Tibial nerve (tissue), 4 donors: ENCODE measurements at regions not wholly inside any gene's neighbourhood (a gene's known extent, or its start where the extent isn't known, plus 50 kb on each side); places are given as distances from the start of the nearest gene placed in this dataset.

Source experiments
- EP300 ChIP-seq, 2 donors: sonication (generic); formaldehyde crosslinking; IDR thresholded peaks; one replicate each; pipeline ENCODE4 v1.6.1; 2017; ENCODE audit warnings: antibody characterized with exemption in 2 of 2, mild to moderate bottlenecking in 1 of 2
- POLR2A ChIP-seq, 2 donors: fragments of 450-650 bp; IDR thresholded peaks; one replicate each; pipeline ENCODE4 v1.6.1; 2017; ENCODE audit warnings: antibody characterized with exemption in 2 of 2, mild to moderate bottlenecking in 2 of 2, moderate library complexity in 2 of 2
- TF ChIP-seq, protein P1 (sequence below), 5 experiments: fragments of 200-600 bp in 3 of 5; fragments of 450-650 bp in 2 of 5; sonication (generic) in 3 of 5; IDR thresholded peaks; one replicate each; pipeline ENCODE4 v1.5.1; 2016 to 2019; ENCODE audit warnings: antibody characterized with exemption in 5 of 5, mild to moderate bottlenecking in 3 of 5, moderate library complexity in 2 of 5

DNA sequence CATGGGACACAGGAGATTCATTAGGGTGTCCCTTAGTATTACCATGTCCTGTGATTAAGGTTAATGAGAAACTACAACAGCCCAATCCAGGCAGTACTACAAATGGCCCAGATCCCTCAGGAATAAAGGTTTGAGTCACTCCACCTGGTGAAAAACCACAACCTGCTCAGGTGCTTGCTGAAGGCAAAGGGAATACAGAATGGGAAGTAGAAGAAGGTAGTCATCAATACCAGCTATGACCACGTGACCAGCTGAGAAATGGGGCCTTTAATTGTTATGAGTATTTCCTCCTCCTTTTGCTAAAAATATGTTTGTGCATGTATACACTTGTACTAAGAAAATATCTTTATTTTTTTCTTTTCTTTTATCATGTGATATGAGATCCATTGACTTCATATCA is 91.1 kb upstream of the ADAMTS5 start:
- TF ChIP-seq, protein P1, sequence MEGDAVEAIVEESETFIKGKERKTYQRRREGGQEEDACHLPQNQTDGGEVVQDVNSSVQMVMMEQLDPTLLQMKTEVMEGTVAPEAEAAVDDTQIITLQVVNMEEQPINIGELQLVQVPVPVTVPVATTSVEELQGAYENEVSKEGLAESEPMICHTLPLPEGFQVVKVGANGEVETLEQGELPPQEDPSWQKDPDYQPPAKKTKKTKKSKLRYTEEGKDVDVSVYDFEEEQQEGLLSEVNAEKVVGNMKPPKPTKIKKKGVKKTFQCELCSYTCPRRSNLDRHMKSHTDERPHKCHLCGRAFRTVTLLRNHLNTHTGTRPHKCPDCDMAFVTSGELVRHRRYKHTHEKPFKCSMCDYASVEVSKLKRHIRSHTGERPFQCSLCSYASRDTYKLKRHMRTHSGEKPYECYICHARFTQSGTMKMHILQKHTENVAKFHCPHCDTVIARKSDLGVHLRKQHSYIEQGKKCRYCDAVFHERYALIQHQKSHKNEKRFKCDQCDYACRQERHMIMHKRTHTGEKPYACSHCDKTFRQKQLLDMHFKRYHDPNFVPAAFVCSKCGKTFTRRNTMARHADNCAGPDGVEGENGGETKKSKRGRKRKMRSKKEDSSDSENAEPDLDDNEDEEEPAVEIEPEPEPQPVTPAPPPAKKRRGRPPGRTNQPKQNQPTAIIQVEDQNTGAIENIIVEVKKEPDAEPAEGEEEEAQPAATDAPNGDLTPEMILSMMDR (IDR thresholded peaks at IDR 0.05) = no peak
- TF ChIP-seq POLR2A (IDR thresholded peaks at IDR 0.05) (no peak), EP300 (IDR thresholded peaks at IDR 0.05) (no peak)
